Epithelial cell of prostate (primary cell): ENCODE measurements at regions not wholly inside any gene's neighbourhood (a gene's known extent, or its start where the extent isn't known, plus 50 kb on each side); places are given as distances from the start of the nearest gene placed in this dataset.
"Not testable (repeated sequence)": the region's sequence is repeated elsewhere in the genome, so short reads cannot be mapped to it uniquely, and the experiment has no call there.

Experiments
- DNase-seq: peaks from one replicate; pipeline ENCODE4 v3.0.0-alpha.2; 2011; ENCODE audit warnings: low read depth, low spot score
- H3K27ac ChIP-seq: fragments of 450-650 bp; 2 replicates; pipeline ENCODE4 v1.5.1; 2017; ENCODE audit warnings: mild to moderate bottlenecking

- DNase-seq: no peak
- H3K27ac ChIP-seq: no peak overlapping the region
These were observed 51.2 kb upstream of the LBX1 start for GRCh38 chr10:101280511-101280910.

GRCh38 chr10:101280921-101281320 lies 51.7 kb upstream of the LBX1 start:
- H3K27ac ChIP-seq: not testable (repeated sequence)

GRCh38 chr10:101282947-101283346 lies 53.7 kb upstream of the LBX1 start:
- no peak for DNase-seq
- H3K27ac ChIP-seq: no peak overlapping the region

More at GRCh38 chr10:101280921-101281320, 51.7 kb upstream of the LBX1 start:
- DNase-seq: not testable (repeated sequence)

GRCh38 chr10:101283762-101284100 lies 54.5 kb upstream of the LBX1 start:
- H3K27ac ChIP-seq: no peak overlapping the region
- DNase-seq: no peak

- no peak for DNase-seq
- H3K27ac ChIP-seq: no peak overlapping the region
These were observed 55.0 kb upstream of the LBX1 start for GRCh38 chr10:101284101-101284743.

GRCh38 chr10:101284744-101285463 lies 55.6 kb upstream of the LBX1 start:
- no peak for DNase-seq
- no peak overlapping the region for H3K27ac ChIP-seq

- no peak overlapping the region for H3K27ac ChIP-seq
- DNase-seq: no peak
These were observed 56.3 kb upstream of the LBX1 start for GRCh38 chr10:101285519-101286070.

GRCh38 chr10:101286248-101287046 lies 57.2 kb upstream of the LBX1 start:
- no peak overlapping the region for H3K27ac ChIP-seq
- no peak for DNase-seq

GRCh38 chr10:101287183-101287996 lies 58.1 kb upstream of the LBX1 start:
- no peak for DNase-seq
- H3K27ac ChIP-seq: no peak overlapping the region

GRCh38 chr10:101287997-101288635 lies 58.9 kb upstream of the LBX1 start:
- no peak overlapping the region for H3K27ac ChIP-seq
- DNase-seq: no peak

GRCh38 chr10:101289541-101289940 lies 60.3 kb upstream of the LBX1 start:
- no peak overlapping the region for H3K27ac ChIP-seq
- no peak for DNase-seq

GRCh38 chr10:101290431-101290830 lies 61.2 kb upstream of the LBX1 start:
- DNase-seq: no peak

GRCh38 chr10:101290881-101291280 lies 61.6 kb upstream of the LBX1 start:
- DNase-seq: no peak
- no peak overlapping the region for H3K27ac ChIP-seq

More at GRCh38 chr10:101290431-101290830, 61.2 kb upstream of the LBX1 start:
- H3K27ac ChIP-seq: no peak overlapping the region

- no peak overlapping the region for H3K27ac ChIP-seq
- no peak for DNase-seq
These were observed 62.3 kb upstream of the LBX1 start for GRCh38 chr10:101291331-101292193.

GRCh38 chr10:101292194-101293006 lies 61.6 kb upstream of the BTRC start:
- no peak for DNase-seq
- no peak overlapping the region for H3K27ac ChIP-seq

GRCh38 chr10:101293007-101293723 lies 60.8 kb upstream of the BTRC start:
- no peak for DNase-seq
- no peak overlapping the region for H3K27ac ChIP-seq

- no peak for DNase-seq
These were observed 59.9 kb upstream of the BTRC start for GRCh38 chr10:101294109-101294508.

More at GRCh38 chr10:101294109-101294508, 59.9 kb upstream of the BTRC start:
- H3K27ac ChIP-seq: no peak overlapping the region
